ENCODE measurements at regions not wholly inside any gene's neighbourhood (a gene's known extent, or its start where the extent isn't known, plus 50 kb on each side); places are given as distances from the start of the nearest gene placed in this dataset.

- TF ChIP-seq CTCF (IDR thresholded peaks at IDR 0.05) = no peak
- TF ChIP-seq POLR2A (IDR thresholded peaks at IDR 0.05) = no peak
Observed at GRCh38 chr7:32175099-32175498, 104.9 kb upstream of the PDE1C start.

All from suprapubic skin (tissue), 3 donors.